Choroid plexus epithelial cell (primary cell): ENCODE measurements at regions not wholly inside any gene's neighbourhood (a gene's known extent, or its start where the extent isn't known, plus 50 kb on each side); places are given as distances from the start of the nearest gene placed in this dataset.

ENCODE experiments used
- DNase-seq: peaks from one replicate; pipeline ENCODE4 v3.0.0-alpha.2; 2010; ENCODE audit warnings: low read depth
- H3K4me3 ChIP-seq: 2 replicates; pipeline ENCODE4 v1.5.1; 2011; ENCODE audit warnings: low read depth, mild to moderate bottlenecking, control low read depth, low read length, moderate library complexity
- CTCF ChIP-seq: conservative IDR thresholded peaks from 2 replicates; pipeline ENCODE4 v1.5.1; 2011; ENCODE audit warnings: low read depth, mild to moderate bottlenecking, control low read depth, inconsistent platforms, low read length, moderate library complexity

- H3K4me3 ChIP-seq: no peak overlapping the region
- no peak for DNase-seq
- TF ChIP-seq CTCF: no peak
These were observed 209.3 kb upstream of the SGK1 start for GRCh38 chr6:134527108-134527787.

- H3K4me3 ChIP-seq: no peak overlapping the region
- no peak for DNase-seq
- no peak for TF ChIP-seq CTCF
These were observed 207.4 kb upstream of the SGK1 start for GRCh38 chr6:134525190-134525868.

- no peak overlapping the region for H3K4me3 ChIP-seq
- no peak for TF ChIP-seq CTCF
- DNase-seq: peak; percentile 49
These were observed 206.2 kb upstream of the SGK1 start for GRCh38 chr6:134523903-134524650.

GRCh38 chr6:134523051-134523450 lies 205.1 kb upstream of the SGK1 start:
- H3K4me3 ChIP-seq: no peak overlapping the region
- no peak for TF ChIP-seq CTCF
- no peak for DNase-seq

GRCh38 chr6:134521116-134521501 lies 203.2 kb upstream of the SGK1 start:
- no peak for DNase-seq
- no peak overlapping the region for H3K4me3 ChIP-seq
- no peak for TF ChIP-seq CTCF

GRCh38 chr6:134520181-134521115 lies 202.5 kb upstream of the SGK1 start:
- DNase-seq: peak; percentile 85
- no peak overlapping the region for H3K4me3 ChIP-seq

More at GRCh38 chr6:134520181-134521115, 202.5 kb upstream of the SGK1 start:
- TF ChIP-seq CTCF: no peak
